Right atrium auricular region (tissue), 2 donors: ENCODE measurements at regions not wholly inside any gene's neighbourhood (a gene's known extent, or its start where the extent isn't known, plus 50 kb on each side); places are given as distances from the start of the nearest gene placed in this dataset.

ENCODE experiments used
- DNase-seq: peaks from one replicate; pipeline ENCODE4 v3.0.0-alpha.2; 2019; ENCODE audit warnings: low spot score
- H3K27ac ChIP-seq, 2 donors: fragments of 200-600 bp; sonication (generic); 1 replicate in 1 of 2; 2 replicates in 1 of 2; pipeline ENCODE4 v1.5.1; 2016 to 2019
- H3K27me3 ChIP-seq, 2 donors: fragments of 200-600 bp; sonication (generic); one replicate each; pipeline versions ENCODE4 v1.5.1 to v1.6.0; 2017 to 2019
- H3K36me3 ChIP-seq: fragments of 200-600 bp; sonication (generic); one replicate; pipeline ENCODE4 v1.5.1; 2016
- H3K4me1 ChIP-seq, 2 donors: fragments of 200-600 bp; sonication (generic); one replicate each; pipeline versions ENCODE4 v1.5.1 to v1.6.0; 2017 to 2019
- H3K4me3 ChIP-seq, 2 donors: fragments of 200-600 bp; sonication (generic); 1 replicate in 1 of 2; 2 replicates in 1 of 2; pipeline ENCODE4 v1.5.1; 2017 to 2019; ENCODE audit warnings: mild to moderate bottlenecking in 1 of 2, moderate library complexity in 1 of 2
- H3K9me3 ChIP-seq, 2 donors: fragments of 200-600 bp; sonication (generic); one replicate each; pipeline ENCODE4 v1.5.1; 2019
- CTCF ChIP-seq, 2 donors: fragments of 200-600 bp; sonication (generic); IDR thresholded peaks; one replicate each; pipeline ENCODE4 v1.5.1; 2019; ENCODE audit warnings: antibody characterized with exemption in 2 of 2

- no peak for TF ChIP-seq CTCF (IDR thresholded peaks at IDR 0.05)
Observed at GRCh38 chr18:56062931-56063330, 474.9 kb upstream of the TCF4 start.

GRCh38 chr18:56060967-56061541 lies 473.1 kb upstream of the TCF4 start:
- no peaks in the 10 kb centered on the region for H3K27me3 ChIP-seq
- no peaks in the 10 kb centered on the region for H3K36me3 ChIP-seq
- DNase-seq: no peak
- H3K4me1 ChIP-seq: no peaks in the 10 kb centered on the region
- H3K27ac ChIP-seq: no peak overlapping the region
- no peak overlapping the region for H3K4me3 ChIP-seq
- no peak for TF ChIP-seq CTCF (IDR thresholded peaks at IDR 0.05)
- H3K9me3 ChIP-seq: no peaks in the 10 kb centered on the region

More at GRCh38 chr18:56062931-56063330, 474.9 kb upstream of the TCF4 start:
- Histone ChIP-seq H3K4me3 (no peak overlapping the region), H3K9me3 (no peaks in the 10 kb centered on the region), H3K27ac (no peak overlapping the region), H3K27me3 (no peaks in the 10 kb centered on the region), H3K36me3 (no peaks in the 10 kb centered on the region), H3K4me1 (peaks cover 0 to 8% of the 10 kb centered on the region in 2 donors)
- no peak for DNase-seq

GRCh38 chr18:56052202-56052601 lies 464.2 kb upstream of the TCF4 start:
- Histone ChIP-seq H3K4me1 (no peaks in the 10 kb centered on the region), H3K27me3 (no peaks in the 10 kb centered on the region), H3K36me3 (no peaks in the 10 kb centered on the region), H3K4me3 (no peak overlapping the region), H3K27ac (no peak overlapping the region), H3K9me3 (peaks cover 0 to 20% of the 10 kb centered on the region in 2 donors)
- no peak for DNase-seq
- TF ChIP-seq CTCF (IDR thresholded peaks at IDR 0.05): no peak

- H3K27ac ChIP-seq: no peak overlapping the region
- no peaks in the 10 kb centered on the region for H3K27me3 ChIP-seq
- H3K36me3 ChIP-seq: no peaks in the 10 kb centered on the region
- peaks cover 0 to 20% of the 10 kb centered on the region in 2 donors for H3K9me3 ChIP-seq
- TF ChIP-seq CTCF (IDR thresholded peaks at IDR 0.05): no peak
- no peak for DNase-seq
- H3K4me3 ChIP-seq: no peak overlapping the region
- H3K4me1 ChIP-seq: no peaks in the 10 kb centered on the region
Observed at GRCh38 chr18:56044239-56044638, 456.2 kb upstream of the TCF4 start.

- Histone ChIP-seq H3K27ac (no peak overlapping the region), H3K4me1 (no peaks in the 10 kb centered on the region), H3K36me3 (no peaks in the 10 kb centered on the region), H3K4me3 (no peak overlapping the region), H3K27me3 (no peaks in the 10 kb centered on the region), H3K9me3 (peaks cover 0 to 14% of the 10 kb centered on the region in 2 donors)
- no peak for TF ChIP-seq CTCF (IDR thresholded peaks at IDR 0.05)
- no peak for DNase-seq
Observed at GRCh38 chr18:56043641-56044061, 455.7 kb upstream of the TCF4 start.

- Histone ChIP-seq H3K27ac (no peak overlapping the region), H3K27me3 (no peaks in the 10 kb centered on the region), H3K4me3 (no peak overlapping the region), H3K9me3 (peaks cover 0 to 8% of the 10 kb centered on the region in 2 donors), H3K36me3 (no peaks in the 10 kb centered on the region), H3K4me1 (no peaks in the 10 kb centered on the region)
- no peak for DNase-seq
- no peak for TF ChIP-seq CTCF (IDR thresholded peaks at IDR 0.05)
Observed at GRCh38 chr18:56042915-56043536, 455.0 kb upstream of the TCF4 start.
